ENCODE measurements at regions not wholly inside any gene's neighbourhood (a gene's known extent, or its start where the extent isn't known, plus 50 kb on each side); places are given as distances from the start of the nearest gene placed in this dataset.

DNA sequence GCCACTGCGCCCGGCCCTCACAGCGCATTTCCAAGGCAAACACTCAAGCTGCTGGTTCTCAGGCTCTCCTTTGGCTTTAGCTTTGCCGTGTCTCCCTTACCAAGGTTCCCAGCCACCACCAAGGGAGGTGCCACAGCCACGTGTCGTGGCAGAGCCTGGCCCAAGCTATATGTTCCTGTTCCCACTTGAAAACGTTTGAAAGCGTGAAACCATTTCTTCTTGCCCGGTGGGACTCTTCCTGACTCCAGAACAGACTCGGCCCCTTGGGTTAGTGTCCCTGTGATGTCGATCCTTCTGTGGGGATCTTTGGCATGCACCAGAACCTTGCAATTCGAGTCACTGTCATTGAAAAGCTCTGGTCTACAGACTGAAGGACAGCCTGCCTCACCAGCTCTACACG, 147.9 kb downstream of the HSD17B3 start:
- TF ChIP-seq, protein P1, sequence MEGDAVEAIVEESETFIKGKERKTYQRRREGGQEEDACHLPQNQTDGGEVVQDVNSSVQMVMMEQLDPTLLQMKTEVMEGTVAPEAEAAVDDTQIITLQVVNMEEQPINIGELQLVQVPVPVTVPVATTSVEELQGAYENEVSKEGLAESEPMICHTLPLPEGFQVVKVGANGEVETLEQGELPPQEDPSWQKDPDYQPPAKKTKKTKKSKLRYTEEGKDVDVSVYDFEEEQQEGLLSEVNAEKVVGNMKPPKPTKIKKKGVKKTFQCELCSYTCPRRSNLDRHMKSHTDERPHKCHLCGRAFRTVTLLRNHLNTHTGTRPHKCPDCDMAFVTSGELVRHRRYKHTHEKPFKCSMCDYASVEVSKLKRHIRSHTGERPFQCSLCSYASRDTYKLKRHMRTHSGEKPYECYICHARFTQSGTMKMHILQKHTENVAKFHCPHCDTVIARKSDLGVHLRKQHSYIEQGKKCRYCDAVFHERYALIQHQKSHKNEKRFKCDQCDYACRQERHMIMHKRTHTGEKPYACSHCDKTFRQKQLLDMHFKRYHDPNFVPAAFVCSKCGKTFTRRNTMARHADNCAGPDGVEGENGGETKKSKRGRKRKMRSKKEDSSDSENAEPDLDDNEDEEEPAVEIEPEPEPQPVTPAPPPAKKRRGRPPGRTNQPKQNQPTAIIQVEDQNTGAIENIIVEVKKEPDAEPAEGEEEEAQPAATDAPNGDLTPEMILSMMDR (IDR thresholded peaks at IDR 0.05) = no peak
- no peak for TF ChIP-seq POLR2A (IDR thresholded peaks at IDR 0.05)

All from body of pancreas (tissue), 4 donors.